ENCODE measurements at regions not wholly inside any gene's neighbourhood (a gene's known extent, or its start where the extent isn't known, plus 50 kb on each side); places are given as distances from the start of the nearest gene placed in this dataset.

GRCh38 chr7:131188367-131189339, 139.0 kb upstream of the MKLN1 start:
- no peak for TF ChIP-seq CTCF (IDR thresholded peaks at IDR 0.05)
- Histone ChIP-seq H3K4me2 (replicated peaks; ENCODE audit: extremely low read depth, low read length, poor library complexity, severe bottlenecking) (peak overlapping the region; percentile 23), H3K9me3 (replicated peaks in 1 of 2; ENCODE audit: control insufficient read depth in 1 of 2, insufficient read depth in 1 of 2, low read length in 2 of 2) (no peaks in the 10 kb centered on the region), H4K20me1 (ENCODE audit: insufficient read depth, low read length) (no peaks in the 10 kb centered on the region), H2AFZ (ENCODE audit: insufficient read depth, low read depth, low read length, poor library complexity, severe bottlenecking) (peak overlapping the region; percentile 55), H3K9ac (ENCODE audit: insufficient read depth, low read length, poor library complexity, severe bottlenecking) (peak overlapping the region; percentile 46), H3K4me3 (replicated peaks in 1 of 3; ENCODE audit: low read depth in 2 of 3, low read length in 3 of 3) (no peak overlapping the region), H3K27ac (ENCODE audit: low read depth in 1 of 2, low read length in 2 of 2) (peak overlapping the region; percentile 62 to 85), H3K4me1 (ENCODE audit: control insufficient read depth in 1 of 2, insufficient read depth in 2 of 2, low read length in 2 of 2) (peaks cover 18 to 35% of the 10 kb centered on the region in 2 donors), H3K27me3 (ENCODE audit: control insufficient read depth in 2 of 2, insufficient read depth in 2 of 2, low read length in 2 of 2) (peaks cover 11 to 24% of the 10 kb centered on the region in 2 donors), H3K79me2 (ENCODE audit: insufficient read depth, low read length) (no peaks in the 10 kb centered on the region), H3K36me3 (replicated peaks in 1 of 2; ENCODE audit: control insufficient read depth in 1 of 2, insufficient read depth in 2 of 2, low read length in 2 of 2) (no peaks in the 10 kb centered on the region)
- 71% methylated on average over 4 of the region's 8 CpGs for WGBS (ENCODE audit: insufficient coverage)
- H3K4me3 Mint-ChIP-seq = peak overlapping the region in 1 of 2 donors; percentile 62
- peaks cover 11 to 13% of the 10 kb centered on the region in 2 donors for H3K36me3 Mint-ChIP-seq
- H3K27ac Mint-ChIP-seq = peak overlapping the region; percentile 89 to 96 (median 94)
- H3K9me3 Mint-ChIP-seq = peaks cover 0 to 4% (median 2%) of the 10 kb centered on the region in 7 donors
- intact Hi-C loops (cut with micrococcal nuclease) = loop anchor here (2.0 to 10.0 kb wide), 3 partner anchors 46 to 81 kb away; no protein-coding TSS in a partner anchor
- H3K4me1 Mint-ChIP-seq = peaks cover 37% of the 10 kb centered on the region
- peaks cover 28 to 40% (median 33%) of the 10 kb centered on the region in 3 donors for H3K27me3 Mint-ChIP-seq (ENCODE audit: low read depth in 3 of 3)
- DNase-seq = peak; percentile 91 to 98 (median 96)

- peak in 2 of 3 donors; percentile 7 to 24 for DNase-seq
- Histone ChIP-seq H3K4me3 (replicated peaks in 1 of 3; ENCODE audit: low read depth in 2 of 3, low read length in 3 of 3) (no peak overlapping the region), H2AFZ (ENCODE audit: insufficient read depth, low read depth, low read length, poor library complexity, severe bottlenecking) (no peak overlapping the region), H3K4me1 (ENCODE audit: control insufficient read depth in 1 of 2, insufficient read depth in 2 of 2, low read length in 2 of 2) (peaks cover 23 to 42% of the 10 kb centered on the region in 2 donors), H3K9ac (ENCODE audit: insufficient read depth, low read length, poor library complexity, severe bottlenecking) (no peak overlapping the region), H3K27ac (ENCODE audit: low read depth in 1 of 2, low read length in 2 of 2) (no peak overlapping the region), H3K36me3 (replicated peaks in 1 of 2; ENCODE audit: control insufficient read depth in 1 of 2, insufficient read depth in 2 of 2, low read length in 2 of 2) (no peaks in the 10 kb centered on the region), H3K27me3 (ENCODE audit: control insufficient read depth in 2 of 2, insufficient read depth in 2 of 2, low read length in 2 of 2) (peaks cover 11 to 23% of the 10 kb centered on the region in 2 donors), H3K4me2 (replicated peaks; ENCODE audit: extremely low read depth, low read length, poor library complexity, severe bottlenecking) (no peak overlapping the region), H4K20me1 (ENCODE audit: insufficient read depth, low read length) (no peaks in the 10 kb centered on the region), H3K9me3 (replicated peaks in 1 of 2; ENCODE audit: control insufficient read depth in 1 of 2, insufficient read depth in 1 of 2, low read length in 2 of 2) (no peaks in the 10 kb centered on the region), H3K79me2 (ENCODE audit: insufficient read depth, low read length) (no peaks in the 10 kb centered on the region)
- Mint-ChIP-seq H3K27ac (peak overlapping the region in 6 of 7 donors; percentile 82 to 96 (median 91)), H3K27me3 (ENCODE audit: low read depth in 3 of 3) (peaks cover 24 to 35% (median 31%) of the 10 kb centered on the region in 3 donors), H3K36me3 (peaks cover 11 to 13% of the 10 kb centered on the region in 2 donors), H3K4me1 (peaks cover 40% of the 10 kb centered on the region), H3K4me3 (peak overlapping the region in 1 of 2 donors; percentile 68), H3K9me3 (peaks cover 0 to 4% (median 2%) of the 10 kb centered on the region in 7 donors)
- intact Hi-C loops (cut with micrococcal nuclease) = loop anchor here (2.0 to 10.0 kb wide), 3 partner anchors 45 to 82 kb away; no protein-coding TSS in a partner anchor
- no CpG with 5 or more reads among the region's 5 CpGs for WGBS (ENCODE audit: insufficient coverage)
- TF ChIP-seq CTCF (IDR thresholded peaks at IDR 0.05) = no peak
Observed at GRCh38 chr7:131189488-131189887, 138.2 kb upstream of the MKLN1 start.

Data from CD14-positive monocyte (primary cell).